LNCAP (cell line): ENCODE measurements at regions not wholly inside any gene's neighbourhood (a gene's known extent, or its start where the extent isn't known, plus 50 kb on each side); places are given as distances from the start of the nearest gene placed in this dataset.

Experiments used
- CTCF ChIP-seq: fragments of 450-650 bp; IDR thresholded peaks from 2 replicates; pipeline ENCODE4 v1.5.1; 2017; ENCODE audit warnings: mild to moderate bottlenecking

GRCh38 chr13:89567025-89567424 lies 1780.5 kb upstream of the MIR17HG start:
- TF ChIP-seq CTCF, result no peak

GRCh38 chr13:89568276-89568675 lies 1779.2 kb upstream of the MIR17HG start:
- no peak for TF ChIP-seq CTCF

- TF ChIP-seq CTCF, result no peak
These were observed 1778.7 kb upstream of the MIR17HG start for GRCh38 chr13:89568746-89569145.

GRCh38 chr13:89571676-89572075 lies 1775.8 kb upstream of the MIR17HG start:
- TF ChIP-seq CTCF, result no peak

- TF ChIP-seq CTCF, result no peak
These were observed 1773.4 kb upstream of the MIR17HG start for GRCh38 chr13:89574077-89574476.

GRCh38 chr13:89577301-89577700 lies 1770.2 kb upstream of the MIR17HG start:
- TF ChIP-seq CTCF, result no peak

GRCh38 chr13:89584058-89584620 lies 1763.3 kb upstream of the MIR17HG start:
- TF ChIP-seq CTCF, result no peak

- TF ChIP-seq CTCF, result no peak
These were observed 1744.8 kb upstream of the MIR17HG start for GRCh38 chr13:89602655-89603054.
